HG03103 (cell line): ENCODE measurements at regions not wholly inside any gene's neighbourhood (a gene's known extent, or its start where the extent isn't known, plus 50 kb on each side); places are given as distances from the start of the nearest gene placed in this dataset.
"Not testable (repeated sequence)": the region's sequence is repeated elsewhere in the genome, so short reads cannot be mapped to it uniquely, and the experiment has no call there.

Experiments
- ATAC-seq: cut with Tn5 transposase; IDR thresholded peaks from one replicate; pipeline ENCODE4 v1.9.1; 2021; ENCODE audit warnings: low read depth; ENCODE audit not compliant: unreplicated experiment

GRCh38 chr2:35831385-35831784 is 524.2 kb upstream of the CRIM1 start:
- no peak for ATAC-seq

- no peak for ATAC-seq
These were observed 524.7 kb upstream of the CRIM1 start for GRCh38 chr2:35830833-35831232.

GRCh38 chr2:35827086-35827485 is 528.5 kb upstream of the CRIM1 start:
- no peak for ATAC-seq

GRCh38 chr2:35822716-35823115 is 532.9 kb upstream of the CRIM1 start:
- ATAC-seq = no peak

- ATAC-seq = no peak
These were observed 533.9 kb upstream of the CRIM1 start for GRCh38 chr2:35821675-35822074.

GRCh38 chr2:35820391-35820790 is 535.2 kb upstream of the CRIM1 start:
- ATAC-seq = no peak

- ATAC-seq = no peak
These were observed 536.5 kb upstream of the CRIM1 start for GRCh38 chr2:35819033-35819432.

GRCh38 chr2:35818359-35818758 is 537.2 kb upstream of the CRIM1 start:
- ATAC-seq = not testable (repeated sequence)

GRCh38 chr2:35814597-35814996 is 541.0 kb upstream of the CRIM1 start:
- not testable (repeated sequence) for ATAC-seq

GRCh38 chr2:35803126-35803525 is 552.5 kb upstream of the CRIM1 start:
- no peak for ATAC-seq

GRCh38 chr2:35794796-35795450 is 560.7 kb upstream of the CRIM1 start:
- ATAC-seq = no peak

- no peak for ATAC-seq
These were observed 565.3 kb upstream of the CRIM1 start for GRCh38 chr2:35790292-35790691.

GRCh38 chr2:35788543-35788942 is 567.0 kb upstream of the CRIM1 start:
- no peak for ATAC-seq

GRCh38 chr2:35787302-35788031 is 568.1 kb upstream of the CRIM1 start:
- no peak for ATAC-seq

GRCh38 chr2:35785564-35785963 is 570.0 kb upstream of the CRIM1 start:
- ATAC-seq = no peak

GRCh38 chr2:35784777-35785176 is 570.8 kb upstream of the CRIM1 start:
- ATAC-seq = no peak

- no peak for ATAC-seq
These were observed 571.9 kb upstream of the CRIM1 start for GRCh38 chr2:35783723-35784122.

- ATAC-seq = no peak
These were observed 614.0 kb upstream of the CRIM1 start for GRCh38 chr2:35741556-35741955.

- no peak for ATAC-seq
These were observed 623.9 kb upstream of the CRIM1 start for GRCh38 chr2:35731674-35732073.

GRCh38 chr2:35714883-35715282 is 640.7 kb upstream of the CRIM1 start:
- no peak for ATAC-seq

- no peak for ATAC-seq
These were observed 647.1 kb upstream of the CRIM1 start for GRCh38 chr2:35708411-35708923.

GRCh38 chr2:35688309-35688708 is 667.3 kb upstream of the CRIM1 start:
- ATAC-seq = no peak
